C4-2B (cell line): ENCODE measurements at regions not wholly inside any gene's neighbourhood (a gene's known extent, or its start where the extent isn't known, plus 50 kb on each side); places are given as distances from the start of the nearest gene placed in this dataset.

Experiments
- CTCF ChIP-seq: fragments of 450-650 bp; conservative IDR thresholded peaks from 2 replicates; pipeline ENCODE4 v1.5.1; 2017; ENCODE audit warnings: mild to moderate bottlenecking
- ZFX ChIP-seq: fragments of 450-650 bp; IDR thresholded peaks from 2 replicates; pipeline ENCODE4 v1.6.1; 2017

GRCh38 chr14:82180139-82180538 lies 646.5 kb upstream of the SEL1L start:
- TF ChIP-seq CTCF (no peak), ZFX (no peak)
